ENCODE measurements at regions not wholly inside any gene's neighbourhood (a gene's known extent, or its start where the extent isn't known, plus 50 kb on each side); places are given as distances from the start of the nearest gene placed in this dataset.
"Not testable (repeated sequence)": the region's sequence is repeated elsewhere in the genome, so short reads cannot be mapped to it uniquely, and the experiment has no call there.

DNA sequence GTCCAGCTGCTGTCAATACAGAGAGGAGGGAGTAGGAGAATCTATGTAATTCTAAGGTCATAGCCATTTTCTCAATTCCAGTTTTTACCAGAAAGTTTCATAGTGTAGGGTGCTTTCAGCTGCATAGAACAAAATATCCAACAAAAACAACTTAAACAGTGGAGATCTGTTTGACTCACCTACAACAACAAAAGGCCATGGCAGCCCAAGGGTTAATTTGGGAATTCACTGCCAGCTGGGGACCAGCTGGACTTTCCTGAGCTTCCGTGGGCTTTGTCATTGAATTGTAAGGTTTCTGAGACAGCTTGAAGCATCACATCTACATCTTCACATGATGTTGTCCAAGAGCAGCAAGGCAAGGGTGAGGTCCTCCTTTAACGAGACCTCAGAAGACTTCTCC, 512.7 kb downstream of the IRS1 start:
- Histone ChIP-seq H3K4me2 (ENCODE audit: low read length) (no peak overlapping the region), H3K9me2 (ENCODE audit: low read depth, low read length) (no peaks in the 10 kb centered on the region), H3K4me1 (ENCODE audit: insufficient read depth, low read length, severe bottlenecking) (no peaks in the 10 kb centered on the region), H3K27me3 (ENCODE audit: insufficient read depth, low read length) (no peaks in the 10 kb centered on the region), H3K36me3 (ENCODE audit: insufficient read depth, low read length) (no peaks in the 10 kb centered on the region), H3K9me3 (ENCODE audit: low read length) (no peaks in the 10 kb centered on the region), H3K79me2 (ENCODE audit: insufficient read depth, low read length) (no peaks in the 10 kb centered on the region), H4K20me1 (ENCODE audit: insufficient read depth, low read length) (no peaks in the 10 kb centered on the region), H3F3A (ENCODE audit: insufficient read depth, low read length) (no peaks in the 10 kb centered on the region), H3K27ac (ENCODE audit: low read depth, low read length, poor library complexity, severe bottlenecking) (no peak overlapping the region), H3K4me3 (ENCODE audit: low read depth, low read length, poor library complexity, severe bottlenecking) (no peak overlapping the region), H2AFZ (ENCODE audit: low read length) (no peak overlapping the region), H3K9ac (ENCODE audit: low read length) (no peak overlapping the region)
- TF ChIP-seq CTCF (IDR thresholded peaks at IDR 0.05; ENCODE audit: low read length): no peak
- no peak for TF ChIP-seq EZH2 (IDR thresholded peaks at IDR 0.05; ENCODE audit: borderline replicate concordance, low read length)

DNA sequence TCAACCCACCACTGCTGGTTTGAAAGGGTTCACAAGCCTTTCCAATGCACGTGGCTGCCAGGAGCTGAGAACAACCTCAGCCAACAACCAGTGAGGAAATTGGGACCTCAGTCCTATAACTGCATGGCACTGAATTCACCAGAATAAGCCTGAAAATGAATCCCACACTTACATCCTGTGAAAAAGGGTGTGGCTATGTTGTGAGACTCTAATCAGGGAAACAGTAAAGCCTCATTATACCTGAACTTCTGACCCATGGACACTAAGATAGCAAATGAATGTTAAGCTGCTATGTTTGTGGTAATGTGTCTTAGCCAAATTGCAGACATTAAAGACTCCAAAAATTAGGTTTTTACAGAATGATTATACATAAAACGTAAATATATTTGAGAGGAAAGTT, 515.8 kb downstream of the IRS1 start:
- TF ChIP-seq CTCF (IDR thresholded peaks at IDR 0.05; ENCODE audit: low read length) (no peak), EZH2 (IDR thresholded peaks at IDR 0.05; ENCODE audit: borderline replicate concordance, low read length) (no peak)
- no peaks in the 10 kb centered on the region for H3K4me1 ChIP-seq (ENCODE audit: insufficient read depth, low read length, severe bottlenecking)
- no peaks in the 10 kb centered on the region for H3F3A ChIP-seq (ENCODE audit: insufficient read depth, low read length)

DNA sequence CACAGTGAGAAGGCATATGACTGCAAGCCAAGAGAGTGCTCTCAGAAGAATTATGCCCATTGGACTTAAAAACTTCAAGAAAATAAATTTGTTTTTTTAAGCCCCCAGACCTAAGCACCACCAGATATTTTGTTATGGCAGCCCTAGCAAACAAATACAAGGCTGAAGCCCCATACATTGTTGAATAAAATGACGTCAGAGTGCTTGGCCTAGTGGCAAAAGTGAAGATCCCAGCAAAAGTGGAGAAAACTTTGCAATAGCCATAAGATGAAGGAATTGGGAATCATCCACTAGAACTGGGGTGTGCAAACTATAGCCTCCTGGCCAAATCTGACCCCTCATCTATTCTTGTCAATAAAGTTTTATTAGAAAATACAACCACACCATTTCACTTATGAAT, 517.5 kb downstream of the IRS1 start:
- no peak for TF ChIP-seq EZH2 (IDR thresholded peaks at IDR 0.05; ENCODE audit: borderline replicate concordance, low read length)
- TF ChIP-seq CTCF (IDR thresholded peaks at IDR 0.05; ENCODE audit: low read length): no peak
- no peak overlapping the region for H3K4me2 ChIP-seq (ENCODE audit: low read length)
- H3K9me2 ChIP-seq (ENCODE audit: low read depth, low read length): no peaks in the 10 kb centered on the region
- no peak overlapping the region for H2AFZ ChIP-seq (ENCODE audit: low read length)
- no peaks in the 10 kb centered on the region for H3K9me3 ChIP-seq (ENCODE audit: low read length)
- H3K36me3 ChIP-seq (ENCODE audit: insufficient read depth, low read length): no peaks in the 10 kb centered on the region
- H3K27ac ChIP-seq (ENCODE audit: low read depth, low read length, poor library complexity, severe bottlenecking): no peak overlapping the region
- H3F3A ChIP-seq (ENCODE audit: insufficient read depth, low read length): no peaks in the 10 kb centered on the region
- no peaks in the 10 kb centered on the region for H3K27me3 ChIP-seq (ENCODE audit: insufficient read depth, low read length)
- H3K9ac ChIP-seq (ENCODE audit: low read length): no peak overlapping the region
- no peak overlapping the region for H3K4me3 ChIP-seq (ENCODE audit: low read depth, low read length, poor library complexity, severe bottlenecking)
- H3K4me1 ChIP-seq (ENCODE audit: insufficient read depth, low read length, severe bottlenecking): no peaks in the 10 kb centered on the region
- no peaks in the 10 kb centered on the region for H4K20me1 ChIP-seq (ENCODE audit: insufficient read depth, low read length)
- no peaks in the 10 kb centered on the region for H3K79me2 ChIP-seq (ENCODE audit: insufficient read depth, low read length)

More for the DNA sequence above, 515.8 kb downstream of the IRS1 start:
- Histone ChIP-seq H3K36me3 (ENCODE audit: insufficient read depth, low read length) (no peaks in the 10 kb centered on the region), H3K4me3 (ENCODE audit: low read depth, low read length, poor library complexity, severe bottlenecking) (no peak overlapping the region), H3K4me2 (ENCODE audit: low read length) (no peak overlapping the region), H3K27me3 (ENCODE audit: insufficient read depth, low read length) (no peaks in the 10 kb centered on the region), H3K27ac (ENCODE audit: low read depth, low read length, poor library complexity, severe bottlenecking) (no peak overlapping the region), H3K9ac (ENCODE audit: low read length) (no peak overlapping the region), H3K9me2 (ENCODE audit: low read depth, low read length) (no peaks in the 10 kb centered on the region), H3K9me3 (ENCODE audit: low read length) (no peaks in the 10 kb centered on the region), H3K79me2 (ENCODE audit: insufficient read depth, low read length) (no peaks in the 10 kb centered on the region), H4K20me1 (ENCODE audit: insufficient read depth, low read length) (no peaks in the 10 kb centered on the region), H2AFZ (ENCODE audit: low read length) (no peak overlapping the region)

DNA sequence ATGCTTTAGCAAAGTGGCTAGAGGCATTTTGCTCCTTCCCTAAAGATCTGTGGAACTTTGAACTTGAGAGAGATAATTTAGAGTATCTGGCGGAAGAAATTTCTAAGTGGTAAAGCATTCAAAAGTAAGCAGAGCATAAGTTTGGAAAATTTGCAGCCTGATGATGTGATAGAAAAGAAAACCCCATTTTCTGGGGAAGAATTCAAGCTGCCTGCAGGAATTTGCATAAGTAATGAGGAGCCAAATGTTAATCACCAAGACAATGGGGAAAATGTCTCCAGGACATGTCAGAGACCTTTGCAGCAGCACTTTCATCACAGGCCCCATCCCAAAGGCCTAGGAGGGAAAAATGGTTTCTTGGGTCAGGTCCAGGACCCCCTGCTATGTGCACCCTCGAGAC, 519.5 kb downstream of the IRS1 start:
- not testable (repeated sequence) for H3K4me3 ChIP-seq (ENCODE audit: low read depth, low read length, poor library complexity, severe bottlenecking); H4K20me1 ChIP-seq (ENCODE audit: insufficient read depth, low read length); H3K4me2 ChIP-seq (ENCODE audit: low read length); H3K9me3 ChIP-seq (ENCODE audit: low read length); H3K4me1 ChIP-seq (ENCODE audit: insufficient read depth, low read length, severe bottlenecking); H2AFZ ChIP-seq (ENCODE audit: low read length); H3K27me3 ChIP-seq (ENCODE audit: insufficient read depth, low read length); H3K9me2 ChIP-seq (ENCODE audit: low read depth, low read length); H3K36me3 ChIP-seq (ENCODE audit: insufficient read depth, low read length); H3F3A ChIP-seq (ENCODE audit: insufficient read depth, low read length); H3K27ac ChIP-seq (ENCODE audit: low read depth, low read length, poor library complexity, severe bottlenecking); H3K79me2 ChIP-seq (ENCODE audit: insufficient read depth, low read length); H3K9ac ChIP-seq (ENCODE audit: low read length)

All from OCI-LY1 (cell line).